ENCODE measurements at regions not wholly inside any gene's neighbourhood (a gene's known extent, or its start where the extent isn't known, plus 50 kb on each side); places are given as distances from the start of the nearest gene placed in this dataset.
"Not testable (repeated sequence)": the region's sequence is repeated elsewhere in the genome, so short reads cannot be mapped to it uniquely, and the experiment has no call there.

DNA sequence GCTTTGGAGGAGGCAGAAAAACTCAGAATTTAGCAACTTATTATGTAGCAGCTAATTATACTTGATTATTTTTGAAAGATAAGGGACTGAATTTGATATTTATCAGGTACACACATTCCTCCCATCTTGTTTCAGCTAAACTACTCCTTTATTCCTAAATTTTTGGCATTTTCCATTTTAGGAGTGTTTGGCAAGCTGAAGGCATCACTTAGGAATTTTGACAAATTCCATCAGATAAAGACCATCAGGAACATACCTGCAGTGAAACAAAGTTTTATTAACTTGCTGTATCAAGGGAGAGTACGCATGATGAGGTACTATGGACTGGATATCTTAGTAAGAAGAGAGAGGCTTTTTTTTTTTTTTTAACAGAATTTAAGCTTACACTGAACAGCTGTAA is 1092.2 kb downstream of the PLA2G4A start:
- H3K27ac ChIP-seq = no peak overlapping the region
- no peak for DNase-seq (ENCODE audit: low read depth, low spot score)

DNA sequence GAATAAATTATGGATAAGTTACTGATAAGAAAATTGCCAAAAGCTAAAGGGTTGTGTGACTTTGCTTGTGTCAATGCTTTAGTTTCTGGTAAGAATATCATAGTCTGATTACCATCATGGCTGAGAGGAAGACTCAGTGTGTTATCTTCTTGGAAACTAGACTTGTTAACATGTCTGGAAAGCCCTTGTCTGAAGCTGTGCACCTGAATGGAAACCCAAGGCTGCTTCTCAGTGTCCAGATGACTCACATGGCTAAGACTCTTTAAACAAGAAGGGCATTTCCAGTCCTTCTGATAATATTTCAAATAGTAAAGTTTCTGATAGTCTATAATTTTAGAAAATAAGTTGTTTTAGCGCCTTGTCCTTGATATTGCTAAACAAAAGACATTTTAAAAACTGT is 1092.7 kb downstream of the PLA2G4A start:
- H3K27ac ChIP-seq = no peak overlapping the region

DNA sequence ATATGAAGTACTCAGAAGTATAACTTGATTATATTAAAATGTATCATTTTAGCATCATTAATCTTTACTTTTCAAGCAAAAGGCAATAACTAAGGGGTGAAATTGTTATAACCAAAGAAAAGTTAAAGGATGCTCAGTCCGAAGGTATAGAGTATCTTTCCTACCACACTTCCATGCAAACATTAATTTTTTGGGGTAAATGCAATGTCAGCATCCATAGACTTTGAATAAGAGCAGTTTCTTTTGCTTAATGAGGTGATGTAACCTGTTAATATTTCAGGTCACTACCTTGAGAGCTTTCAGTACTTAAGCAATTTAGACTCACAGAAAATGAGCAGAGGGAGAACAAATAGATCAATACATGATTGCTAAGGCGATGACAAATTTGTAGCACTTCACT is 1093.5 kb downstream of the PLA2G4A start:
- no peak for DNase-seq (ENCODE audit: low read depth, low spot score)
- no peak overlapping the region for H3K27ac ChIP-seq

More for the DNA sequence above, 1092.7 kb downstream of the PLA2G4A start:
- no peak for DNase-seq (ENCODE audit: low read depth, low spot score)

DNA sequence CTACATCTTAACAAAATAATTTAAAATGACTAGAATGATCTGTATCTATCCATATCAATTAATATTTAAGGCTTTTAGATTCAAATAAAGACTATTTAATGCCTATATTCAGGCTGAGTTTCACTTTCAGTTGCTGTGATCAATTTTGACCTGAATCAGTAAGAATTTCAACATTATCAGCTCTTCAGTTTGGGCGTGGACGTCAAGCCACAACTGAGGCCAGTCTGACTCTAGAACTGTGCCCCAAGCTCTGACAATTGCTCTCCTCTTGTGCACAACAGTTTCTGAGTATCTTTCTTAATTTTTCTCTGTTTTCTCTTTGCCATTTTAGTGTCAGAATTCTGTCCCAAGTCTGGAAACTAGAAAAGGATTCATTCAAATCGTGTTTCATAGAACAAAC is 1095.5 kb downstream of the PLA2G4A start:
- no peak for DNase-seq (ENCODE audit: low read depth, low spot score)
- no peak overlapping the region for H3K27ac ChIP-seq

DNA sequence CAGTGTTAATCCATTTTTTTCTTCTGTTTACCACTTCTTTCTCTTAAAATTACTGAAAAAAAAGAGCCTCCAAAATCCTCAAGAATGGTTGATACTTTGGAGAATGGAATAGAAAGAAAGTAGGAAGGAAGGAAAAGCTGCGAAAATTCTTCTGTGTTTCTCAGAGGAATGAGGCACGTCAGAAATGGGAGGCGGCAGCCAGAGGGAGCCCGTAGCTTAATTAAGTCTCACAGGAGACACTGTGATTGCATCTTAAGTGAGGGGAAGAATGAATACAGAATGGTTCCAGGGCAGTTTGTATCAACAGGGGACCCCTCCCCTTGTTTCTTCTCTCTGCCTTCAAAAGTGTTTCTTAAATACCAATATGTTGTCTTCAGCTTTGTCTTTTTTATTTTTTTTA is 1099.5 kb downstream of the PLA2G4A start:
- DNase-seq (ENCODE audit: low read depth, low spot score) = no peak
- no peak overlapping the region for H3K27ac ChIP-seq

DNA sequence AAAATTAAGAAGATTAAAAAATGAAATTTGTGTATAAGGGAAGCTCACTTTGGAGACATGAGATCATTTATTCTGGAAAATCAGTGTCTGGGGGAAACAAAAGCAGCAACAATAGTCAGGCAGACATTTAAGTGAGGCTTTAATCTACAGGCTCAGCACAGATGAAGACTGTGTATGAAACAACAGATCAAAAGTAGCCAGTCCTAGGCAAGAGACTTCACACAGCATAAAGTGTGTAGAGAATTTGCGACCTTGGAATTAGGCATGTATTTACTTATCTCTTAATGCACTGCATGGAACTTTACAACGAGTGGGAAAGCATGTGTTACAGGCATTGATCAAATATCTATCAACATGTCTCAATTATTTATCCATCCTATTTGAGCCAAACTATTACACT is 1099.9 kb downstream of the PLA2G4A start:
- no peak for DNase-seq (ENCODE audit: low read depth, low spot score)
- no peak overlapping the region for H3K27ac ChIP-seq

DNA sequence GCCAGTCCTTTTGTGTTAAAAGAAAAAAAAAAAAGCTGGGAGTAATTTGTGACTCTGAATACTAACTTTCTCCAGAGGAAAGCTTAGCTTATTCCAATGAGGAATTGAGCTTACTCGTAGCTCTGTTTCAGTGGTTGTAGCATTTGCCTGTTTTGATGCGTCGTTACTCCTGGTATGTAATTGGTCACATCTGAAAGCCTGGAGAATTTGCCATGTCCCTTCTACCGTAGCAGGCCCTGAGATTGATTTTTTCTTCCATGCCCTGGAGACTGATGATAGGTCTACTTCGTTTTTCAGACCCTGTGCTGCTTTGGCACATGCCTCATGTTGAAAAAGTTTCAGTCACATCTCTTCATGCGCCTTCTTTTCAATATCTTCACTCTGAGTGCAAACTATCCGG is 1103.0 kb downstream of the PLA2G4A start:
- no peak for DNase-seq (ENCODE audit: low read depth, low spot score)
- no peak overlapping the region for H3K27ac ChIP-seq

DNA sequence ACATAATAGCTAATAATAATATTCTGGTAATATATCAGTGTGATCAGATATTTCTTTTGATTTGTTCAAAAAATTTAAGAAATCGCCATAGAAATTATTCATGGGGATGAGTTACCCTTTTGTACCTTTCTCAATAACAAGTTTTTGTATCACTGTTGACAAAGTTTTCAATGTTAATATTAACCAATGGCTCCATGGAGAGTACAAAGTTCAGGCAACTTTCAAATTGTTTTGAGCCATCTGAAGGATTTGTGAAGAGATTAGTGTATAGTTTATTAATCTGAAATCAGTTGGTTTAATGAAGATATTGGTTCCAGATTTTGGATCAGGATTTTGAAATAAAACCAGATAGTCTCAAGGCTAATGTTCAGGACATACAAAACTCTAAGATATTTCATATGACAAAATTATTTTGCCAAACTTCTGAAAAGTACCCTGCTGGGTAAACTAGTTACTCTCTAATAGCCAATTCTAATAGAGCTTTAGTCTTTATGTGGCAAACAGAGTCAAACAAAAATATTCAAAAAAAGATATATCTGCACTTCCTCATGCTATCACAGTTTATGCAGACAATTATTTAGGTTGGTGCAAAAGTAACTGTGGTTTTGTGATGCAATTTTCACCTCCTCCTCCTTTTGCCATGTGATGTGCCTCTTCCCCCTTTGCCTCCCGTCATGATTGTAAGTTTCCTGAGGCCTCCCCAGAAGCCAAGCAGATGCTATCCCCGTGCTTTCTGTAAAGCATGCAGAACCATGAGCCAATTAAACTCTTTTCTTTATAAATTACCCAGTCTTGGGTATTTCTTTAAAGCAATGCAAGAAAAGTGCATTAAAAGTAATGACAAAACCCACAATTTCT is 1105.0 kb downstream of the PLA2G4A start:
- H3K27ac ChIP-seq = no peak overlapping the region
- no peak for DNase-seq (ENCODE audit: low read depth, low spot score)

DNA sequence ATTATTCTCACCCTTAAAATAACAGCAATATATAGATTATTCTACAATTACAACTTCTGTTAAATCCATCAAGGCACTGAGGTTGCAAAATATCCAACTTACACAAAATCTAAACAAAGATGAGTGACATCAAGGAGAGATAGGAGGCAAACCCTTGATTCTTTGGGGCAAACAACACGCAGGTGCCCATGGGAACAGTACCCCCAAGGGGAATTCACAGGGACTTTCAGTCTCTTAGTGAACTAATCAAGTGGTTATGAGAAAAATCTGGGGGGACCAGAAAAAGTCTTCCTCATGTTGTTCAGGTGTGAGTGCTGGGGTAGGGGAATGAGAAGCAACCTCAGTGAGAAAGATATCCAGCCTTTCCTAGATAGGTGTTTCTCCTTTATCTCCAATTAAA is 1107.9 kb downstream of the PLA2G4A start:
- DNase-seq (ENCODE audit: low read depth, low spot score) = no peak

DNA sequence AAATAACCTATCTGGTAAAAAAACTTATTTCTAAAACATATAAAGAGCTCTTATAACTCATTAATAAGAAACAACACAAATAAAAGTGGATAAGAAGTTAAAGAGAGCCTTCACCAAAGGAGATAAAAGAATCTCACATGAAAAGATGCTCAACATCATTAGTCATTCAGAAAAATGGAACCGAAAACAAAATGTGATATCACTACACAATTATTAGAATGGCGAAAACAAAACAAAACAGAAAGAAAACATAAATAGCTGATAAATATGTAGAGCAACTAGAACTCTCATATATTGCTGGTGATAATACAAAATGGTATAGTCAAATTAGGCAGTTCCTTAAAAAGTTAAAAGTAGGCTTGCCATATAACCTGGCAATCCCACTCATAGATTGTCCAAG is 1109.3 kb downstream of the PLA2G4A start:
- H3K27ac ChIP-seq = no peak overlapping the region
- no peak for DNase-seq (ENCODE audit: low read depth, low spot score)

More for the DNA sequence above, 1107.9 kb downstream of the PLA2G4A start:
- H3K27ac ChIP-seq = no peak overlapping the region

DNA sequence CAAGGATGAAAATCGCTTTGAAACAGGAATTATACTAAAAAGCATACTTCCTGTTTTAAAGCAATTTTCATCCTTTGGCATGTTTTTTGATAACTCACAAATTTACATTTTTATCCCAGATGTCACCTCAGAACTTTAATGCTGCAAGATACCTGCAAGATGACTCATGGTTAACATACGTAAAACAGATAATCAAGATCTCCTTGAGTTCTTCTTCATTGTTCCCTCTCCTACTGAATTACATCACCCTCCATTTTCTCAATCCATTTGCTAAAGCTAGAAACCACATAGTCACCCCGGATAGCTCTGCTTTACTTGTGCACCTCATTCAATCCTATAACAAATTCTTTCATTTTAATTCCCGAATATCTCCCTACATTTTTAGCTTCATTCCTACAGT is 1114.2 kb downstream of the PLA2G4A start:
- H3K27ac ChIP-seq = no peak overlapping the region
- DNase-seq (ENCODE audit: low read depth, low spot score) = no peak

DNA sequence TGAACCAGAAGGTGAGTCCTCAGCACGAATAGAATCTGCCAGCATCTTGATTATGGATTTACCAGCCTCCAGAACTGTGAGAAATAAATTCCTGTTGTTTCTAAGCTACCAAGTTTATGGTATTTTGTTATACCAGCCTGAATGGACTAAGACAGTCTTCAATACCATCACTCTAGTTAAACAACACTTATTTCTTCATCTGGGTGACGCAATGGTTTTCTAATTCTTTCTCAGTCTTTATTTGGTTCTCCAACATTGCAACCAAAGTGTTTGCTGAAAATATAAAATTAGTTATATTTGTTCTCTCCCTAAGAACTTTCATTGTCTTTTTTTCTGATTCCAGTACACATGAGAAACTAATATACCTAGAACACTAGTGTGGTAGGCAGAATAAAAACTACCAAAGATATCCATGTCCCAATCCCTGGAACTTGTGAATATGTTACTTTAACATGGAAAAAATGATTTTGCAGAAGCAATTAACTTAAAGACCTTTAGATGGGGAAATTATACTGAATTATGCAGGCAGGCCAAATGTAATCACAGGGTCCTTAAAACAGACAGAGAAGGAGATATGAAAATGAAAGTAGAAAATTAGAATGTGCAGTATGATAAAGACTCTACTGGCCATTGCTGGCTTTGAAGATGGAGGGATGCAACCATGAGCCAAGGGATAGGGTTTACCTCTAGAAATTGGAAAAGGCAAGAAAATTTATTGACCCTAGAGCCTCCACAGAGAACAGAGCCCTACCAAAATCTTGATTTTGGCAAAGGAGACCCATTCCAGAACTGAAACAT is 1115.1 kb downstream of the PLA2G4A start:
- no peak for DNase-seq (ENCODE audit: low read depth, low spot score)
- H3K27ac ChIP-seq = no peak overlapping the region

DNA sequence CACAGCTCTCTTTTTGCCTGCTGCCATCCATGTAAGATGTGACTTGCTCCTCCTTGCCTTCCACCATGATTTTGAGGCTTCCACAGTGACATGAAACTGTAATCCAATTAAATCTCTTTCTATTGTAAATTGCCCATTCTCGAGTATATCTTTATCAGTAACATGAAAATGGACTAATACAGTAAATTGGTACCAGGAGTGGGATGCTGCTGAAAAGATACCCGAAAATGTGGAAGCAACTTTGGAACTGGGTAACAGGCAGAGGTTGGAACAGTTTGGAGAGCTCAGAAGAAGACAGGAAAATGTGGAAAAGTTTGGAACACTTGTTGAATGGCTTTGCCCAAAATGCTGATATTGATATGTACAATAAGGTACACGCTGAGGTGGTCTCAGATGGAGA is 1117.9 kb downstream of the PLA2G4A start:
- H3K27ac ChIP-seq; DNase-seq (ENCODE audit: low read depth, low spot score): not testable (repeated sequence)

DNA sequence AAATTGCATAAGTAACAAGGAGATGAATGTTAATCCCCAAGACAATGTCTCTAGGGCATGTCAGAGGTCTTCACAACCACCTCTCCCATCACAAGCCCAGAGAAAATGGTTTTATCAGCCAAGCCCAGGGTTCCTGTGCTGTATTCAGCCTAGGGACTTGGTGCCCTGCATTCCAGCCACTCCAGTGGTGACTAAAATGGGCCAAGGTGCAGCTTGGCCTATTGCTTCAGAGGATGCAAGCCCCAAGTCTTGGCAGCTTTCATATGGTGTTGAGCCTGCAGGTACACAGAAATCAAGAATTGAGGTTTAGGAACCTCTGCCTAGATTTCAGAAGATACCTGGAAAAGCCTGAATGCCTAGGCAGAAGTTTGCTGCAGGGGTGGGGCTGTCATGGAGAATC is 1118.6 kb downstream of the PLA2G4A start:
- DNase-seq (ENCODE audit: low read depth, low spot score) = no peak

DNA sequence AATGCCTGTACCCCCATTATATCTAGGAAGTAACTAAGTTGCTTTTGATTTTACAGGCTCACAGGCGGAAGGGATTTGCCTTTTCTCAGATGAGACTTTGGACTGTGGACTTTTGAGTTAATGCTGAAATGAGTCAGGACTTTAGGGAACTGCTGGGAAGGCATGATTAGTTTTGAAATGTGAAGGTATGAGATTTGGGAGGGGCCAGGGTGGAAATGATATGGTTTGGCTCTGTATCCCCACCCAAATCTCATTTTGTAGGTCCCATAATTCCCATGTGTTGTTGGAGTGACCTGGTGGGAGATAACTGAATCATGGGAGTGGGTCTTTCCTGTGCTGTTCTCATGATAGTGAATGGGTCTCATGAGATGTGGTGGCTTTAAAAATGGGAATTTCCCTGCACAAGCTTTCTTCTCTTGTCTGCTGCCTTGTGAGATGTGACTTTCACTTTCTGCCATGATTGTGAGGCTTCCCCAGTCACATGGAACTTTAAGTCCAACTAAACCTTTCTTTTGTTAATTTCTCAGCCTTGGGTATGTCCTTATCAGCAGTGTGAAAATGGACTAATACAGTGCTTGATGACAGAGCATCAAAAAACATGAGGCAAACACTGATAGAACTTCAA is 1119.5 kb downstream of the PLA2G4A start:
- no peak for DNase-seq (ENCODE audit: low read depth, low spot score)
- H3K27ac ChIP-seq = no peak overlapping the region

More for the DNA sequence above, 1118.6 kb downstream of the PLA2G4A start:
- no peak overlapping the region for H3K27ac ChIP-seq

DNA sequence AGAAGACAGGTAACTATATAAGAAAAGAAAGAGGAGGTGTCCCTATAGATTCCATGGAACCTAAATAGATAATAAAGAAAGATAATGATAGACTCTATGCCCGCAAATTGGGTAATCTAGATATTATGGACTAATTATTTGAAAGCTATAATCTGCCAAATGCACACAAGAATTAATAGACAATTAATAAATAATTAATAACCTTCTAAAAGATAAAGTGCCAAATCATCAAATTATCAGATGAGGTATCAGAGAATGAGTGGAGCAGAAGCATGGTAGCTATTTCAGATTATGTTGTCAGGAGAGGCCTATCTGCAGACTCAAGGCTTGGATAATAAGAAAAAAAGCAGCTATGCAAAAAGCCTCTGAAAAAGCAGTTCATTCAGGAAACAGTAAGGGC is 1120.8 kb downstream of the PLA2G4A start:
- H3K27ac ChIP-seq = no peak overlapping the region
- DNase-seq (ENCODE audit: low read depth, low spot score) = no peak

DNA sequence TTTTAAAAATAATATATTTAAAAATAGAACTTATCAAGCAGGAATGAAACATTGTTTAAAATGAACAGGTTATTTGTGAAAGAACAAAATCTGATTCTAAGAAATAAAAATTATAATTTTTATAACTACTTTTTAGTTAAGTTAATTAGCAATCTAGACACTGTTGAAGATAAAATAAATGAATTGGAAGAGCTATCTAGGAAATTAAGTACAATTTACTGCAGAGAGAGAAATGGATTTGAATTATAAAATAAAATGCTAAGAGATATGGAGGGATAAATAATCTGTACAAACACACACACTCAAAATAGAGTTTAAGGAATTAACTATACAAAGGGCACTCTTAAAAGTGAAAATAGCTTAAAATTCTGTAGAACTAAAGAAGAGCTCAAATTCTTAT is 1123.1 kb downstream of the PLA2G4A start:
- DNase-seq (ENCODE audit: low read depth, low spot score) = no peak
- no peak overlapping the region for H3K27ac ChIP-seq

DNA sequence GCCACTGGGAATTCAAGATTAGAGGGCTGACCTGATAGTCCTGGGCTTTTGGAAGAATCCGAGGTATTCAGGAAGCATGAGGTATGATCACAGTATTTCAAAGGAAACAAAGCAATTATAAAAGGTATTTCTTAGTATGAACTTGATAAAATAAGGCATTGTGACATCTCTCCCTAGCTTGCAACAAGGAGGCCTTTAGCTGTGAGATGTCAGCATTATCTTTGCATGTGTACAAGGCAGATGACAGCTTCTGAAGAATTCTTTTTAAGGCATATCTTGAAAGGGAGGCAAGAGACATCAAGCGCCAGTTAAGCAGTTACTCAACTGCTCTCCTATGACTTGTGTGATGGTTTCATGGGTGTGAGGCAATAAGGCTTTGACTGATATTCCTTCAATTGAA is 1123.7 kb downstream of the PLA2G4A start:
- no peak for DNase-seq (ENCODE audit: low read depth, low spot score)
- H3K27ac ChIP-seq = no peak overlapping the region

DNA sequence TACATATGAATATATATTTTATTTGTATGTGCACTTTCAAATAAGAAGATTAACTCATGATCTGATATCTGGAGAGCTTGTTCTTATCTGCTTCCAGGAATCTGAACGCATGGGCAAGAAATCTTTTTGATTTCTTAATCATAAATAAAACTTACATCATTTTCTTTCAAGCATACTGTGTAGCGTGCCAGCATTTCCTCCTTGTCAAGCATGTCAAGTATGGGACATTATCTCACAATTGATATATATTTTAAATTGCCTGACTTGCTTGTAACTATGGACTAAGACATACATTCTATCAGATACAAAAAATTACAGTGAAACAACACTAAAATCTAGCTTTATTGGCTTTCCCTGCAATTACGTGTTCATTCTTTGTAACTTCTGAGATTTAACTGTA is 1128.2 kb downstream of the PLA2G4A start:
- no peak overlapping the region for H3K27ac ChIP-seq
- no peak for DNase-seq (ENCODE audit: low read depth, low spot score)

DNA sequence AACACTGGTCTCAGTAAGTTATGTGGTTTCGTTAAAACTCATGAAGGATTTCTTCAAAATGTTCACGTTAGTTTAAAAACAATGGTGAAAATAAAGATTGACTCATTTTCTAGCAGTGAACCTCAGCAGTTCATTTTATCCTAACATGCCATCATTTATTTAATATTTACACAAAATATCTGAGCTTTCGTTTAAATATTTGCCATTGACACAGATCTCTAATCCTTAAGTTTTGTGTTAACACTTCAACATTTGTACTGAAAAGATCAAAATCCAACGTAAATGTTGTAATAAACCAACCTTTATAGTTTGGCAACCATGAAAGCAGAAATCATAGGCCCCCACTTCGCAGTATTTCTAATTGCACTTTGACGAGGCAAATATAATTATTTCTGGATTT is 1129.5 kb downstream of the PLA2G4A start:
- H3K27ac ChIP-seq = no peak overlapping the region
- DNase-seq (ENCODE audit: low read depth, low spot score) = no peak

DNA sequence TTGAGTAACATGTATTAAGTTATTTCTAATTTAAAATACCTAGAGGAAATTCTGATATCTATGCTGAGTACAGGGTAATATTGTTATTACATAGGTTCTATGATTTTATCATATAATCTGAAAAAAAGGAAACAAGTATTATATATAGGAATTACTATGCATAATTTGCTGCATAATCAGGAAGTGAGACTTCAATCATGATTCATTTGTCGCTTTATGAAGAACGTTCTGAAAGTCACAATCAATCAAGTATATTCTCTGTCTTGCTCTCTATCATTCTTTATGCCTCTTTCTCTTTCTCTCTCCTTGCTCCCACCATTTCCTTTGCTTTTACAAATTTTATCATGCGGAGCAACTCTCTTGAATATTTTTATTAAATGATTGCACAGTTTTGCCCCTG is 1130.3 kb downstream of the PLA2G4A start:
- H3K27ac ChIP-seq = no peak overlapping the region
- DNase-seq (ENCODE audit: low read depth, low spot score) = no peak
